NCI-H1436 (cell line): ENCODE measurements at regions not wholly inside any gene's neighbourhood (a gene's known extent, or its start where the extent isn't known, plus 50 kb on each side); places are given as distances from the start of the nearest gene placed in this dataset.
"Not testable (repeated sequence)": the region's sequence is repeated elsewhere in the genome, so short reads cannot be mapped to it uniquely, and the experiment has no call there.

Experiments used
- DNase-seq: peaks from one replicate; lab custom pipeline; 2025; lab: John Stamatoyannopoulos, UW

- no peak for DNase-seq
These were observed 192.9 kb upstream of the TBL1X start for GRCh38 chrX:9271789-9272525.

GRCh38 chrX:9273744-9274143 lies 191.1 kb upstream of the TBL1X start:
- no peak for DNase-seq

GRCh38 chrX:9278475-9279233 lies 186.2 kb upstream of the TBL1X start:
- DNase-seq = no peak

DNA sequence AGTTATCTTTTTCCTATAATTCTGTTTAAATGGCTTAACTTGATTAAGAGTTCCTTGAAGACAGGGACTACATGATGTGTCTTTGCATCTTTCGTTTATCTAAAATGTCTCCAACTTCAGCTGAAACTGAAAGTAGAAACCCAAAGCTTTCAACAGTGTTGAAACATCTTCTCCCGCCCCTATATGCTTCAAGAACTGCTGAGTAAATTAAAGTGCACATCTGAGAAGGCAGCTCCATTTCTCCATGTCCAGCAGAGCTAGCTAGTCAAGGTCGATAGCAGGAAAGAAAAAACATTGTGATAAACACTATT lies 185.7 kb upstream of the TBL1X start:
- no peak for DNase-seq

DNA sequence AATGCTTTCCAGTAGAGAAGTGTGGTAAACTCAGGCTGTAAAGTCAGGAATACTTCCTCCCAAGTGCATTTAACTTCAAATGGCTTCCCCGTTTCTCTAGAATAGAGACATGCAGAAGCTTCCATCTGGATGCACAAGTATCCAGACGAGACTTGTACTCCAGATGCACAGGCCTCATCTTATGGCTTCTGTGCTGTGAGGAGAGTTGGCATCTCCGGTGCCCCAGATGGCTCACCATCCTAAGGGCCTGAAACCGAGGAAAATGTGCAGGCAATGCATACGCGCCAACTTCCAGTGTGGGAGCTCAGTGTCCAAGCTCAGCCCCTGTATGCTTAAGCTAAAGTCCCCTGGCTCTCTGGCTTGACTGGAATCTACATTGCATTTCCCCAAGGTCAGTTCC lies 184.0 kb upstream of the TBL1X start:
- DNase-seq = no peak

DNA sequence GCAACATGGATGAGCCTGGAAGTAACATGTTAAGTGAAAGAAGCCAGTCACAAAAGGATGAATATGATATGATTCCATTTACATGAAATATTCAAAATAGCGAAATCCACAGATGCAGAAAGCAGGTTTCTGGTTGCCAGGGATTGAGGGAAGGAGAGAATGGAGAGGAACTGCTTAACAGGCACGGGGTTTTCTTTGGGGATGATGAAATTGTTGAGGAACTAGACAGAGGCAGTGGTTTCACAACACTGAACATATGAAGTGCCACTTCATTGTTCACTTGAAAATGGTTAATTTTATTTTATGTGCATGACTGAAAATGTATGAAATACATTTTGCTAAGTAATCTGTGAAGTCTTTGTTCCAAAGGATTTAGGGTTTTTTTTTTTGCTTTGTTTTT lies 182.5 kb upstream of the TBL1X start:
- DNase-seq = no peak

GRCh38 chrX:9285342-9285771 lies 179.5 kb upstream of the TBL1X start:
- DNase-seq = no peak

- no peak for DNase-seq
These were observed 178.6 kb upstream of the TBL1X start for GRCh38 chrX:9286234-9286633.

- peak; percentile 54 for DNase-seq
These were observed 173.2 kb upstream of the TBL1X start for GRCh38 chrX:9291629-9292028.

- no peak for DNase-seq
These were observed 171.8 kb upstream of the TBL1X start for GRCh38 chrX:9293051-9293496.

- no peak for DNase-seq
These were observed 171.0 kb upstream of the TBL1X start for GRCh38 chrX:9293903-9294302.

DNA sequence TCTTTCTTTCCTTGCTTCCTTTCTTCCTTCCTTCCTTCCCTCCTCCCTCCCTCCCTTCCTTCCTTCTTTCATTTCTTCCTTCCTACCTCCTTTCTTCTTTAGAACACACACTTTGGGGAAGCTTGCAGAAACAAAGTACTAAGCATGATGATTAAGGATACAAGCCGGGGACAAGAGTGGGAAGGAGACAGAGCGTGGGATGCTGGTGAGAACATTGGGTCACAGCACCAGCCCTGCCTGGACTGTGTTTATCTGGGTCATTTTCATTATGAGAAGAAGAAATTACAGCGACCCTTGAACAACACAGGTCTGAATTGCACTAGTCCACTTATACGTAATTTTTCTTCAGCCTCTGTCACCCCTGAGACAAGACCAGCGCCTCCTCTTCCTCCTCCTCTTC lies 169.3 kb upstream of the TBL1X start:
- DNase-seq = no peak

DNA sequence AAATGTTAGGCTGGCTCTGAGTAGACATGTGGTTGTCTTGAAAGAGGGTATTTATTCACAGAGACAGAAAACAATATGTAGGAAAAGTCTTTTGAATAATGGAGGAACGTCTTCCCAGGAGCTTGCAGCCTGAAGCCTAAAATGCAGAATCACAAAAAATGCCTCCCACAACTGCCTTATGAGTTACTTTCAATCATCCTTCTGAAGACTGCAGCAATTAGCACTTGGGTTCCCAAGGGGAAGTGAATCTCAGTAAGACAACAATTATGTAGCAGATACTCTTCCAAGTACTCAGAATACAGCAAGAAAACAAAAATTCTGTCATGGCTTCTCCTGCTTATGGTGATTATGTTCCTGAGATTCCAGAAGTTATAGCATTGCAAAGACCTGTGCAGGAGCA lies 166.6 kb upstream of the TBL1X start:
- DNase-seq = no peak

- DNase-seq = not testable (repeated sequence)
These were observed 165.2 kb upstream of the TBL1X start for GRCh38 chrX:9299681-9300080.

- DNase-seq = no peak
These were observed 163.0 kb upstream of the TBL1X start for GRCh38 chrX:9301836-9302235.

GRCh38 chrX:9302381-9302780 lies 162.5 kb upstream of the TBL1X start:
- no peak for DNase-seq

- no peak for DNase-seq
These were observed 156.4 kb upstream of the TBL1X start for GRCh38 chrX:9308426-9308825.

GRCh38 chrX:9310616-9311015 lies 154.2 kb upstream of the TBL1X start:
- no peak for DNase-seq

DNA sequence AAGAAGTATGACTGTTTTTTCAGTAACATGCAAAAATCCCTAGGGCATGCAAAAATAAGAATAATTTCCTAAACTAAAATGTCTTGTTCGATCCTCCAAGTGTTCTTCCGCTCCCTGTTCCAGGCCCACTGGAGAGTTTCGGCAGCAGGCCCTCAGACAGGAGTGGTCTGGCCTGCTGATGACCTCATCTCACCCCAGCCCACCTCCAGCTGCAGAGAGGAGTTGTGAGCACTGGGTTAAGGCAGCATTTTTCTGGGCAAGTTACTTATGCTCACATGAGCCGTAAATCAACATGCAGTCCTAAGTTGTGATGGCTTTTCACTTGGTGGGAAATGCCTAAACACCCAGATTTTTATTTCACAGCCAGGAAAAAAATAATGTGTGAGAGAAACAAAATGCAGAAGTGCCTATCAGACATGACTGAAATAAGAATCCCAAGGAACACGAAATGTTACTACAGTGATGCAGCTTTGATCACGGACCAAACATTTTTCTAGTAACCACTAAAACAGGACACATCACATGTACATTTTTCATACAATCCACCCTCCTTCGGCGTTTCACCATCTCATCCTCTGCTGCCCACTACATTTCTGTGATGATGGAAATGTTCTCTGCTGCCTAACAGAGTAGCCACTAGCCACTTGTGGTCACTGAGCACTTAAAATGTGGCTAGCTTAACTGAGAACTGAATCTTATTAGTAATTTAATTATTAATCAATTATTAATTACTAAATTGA lies 153.3 kb upstream of the TBL1X start:
- DNase-seq = no peak

GRCh38 chrX:9312922-9313867 lies 151.7 kb upstream of the TBL1X start:
- peak; percentile 4 for DNase-seq

DNA sequence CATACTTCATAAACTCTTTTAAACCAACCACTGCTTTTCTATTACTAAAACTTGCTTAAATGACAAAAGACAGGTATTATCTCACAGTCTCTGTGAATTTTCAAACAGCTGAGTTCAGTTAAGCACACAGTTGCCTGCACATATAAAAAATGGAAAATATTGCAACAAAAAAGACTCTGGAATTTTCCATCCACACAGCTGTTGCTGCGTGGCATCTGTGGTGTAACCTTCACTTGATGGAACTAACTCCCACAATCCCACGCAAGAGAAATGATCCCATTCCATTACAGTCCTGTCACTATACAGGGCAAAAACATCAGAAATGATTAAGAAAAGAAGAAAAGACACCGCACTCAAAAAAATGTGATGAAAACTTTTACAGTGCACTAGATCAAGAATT lies 149.8 kb upstream of the TBL1X start:
- no peak for DNase-seq

DNA sequence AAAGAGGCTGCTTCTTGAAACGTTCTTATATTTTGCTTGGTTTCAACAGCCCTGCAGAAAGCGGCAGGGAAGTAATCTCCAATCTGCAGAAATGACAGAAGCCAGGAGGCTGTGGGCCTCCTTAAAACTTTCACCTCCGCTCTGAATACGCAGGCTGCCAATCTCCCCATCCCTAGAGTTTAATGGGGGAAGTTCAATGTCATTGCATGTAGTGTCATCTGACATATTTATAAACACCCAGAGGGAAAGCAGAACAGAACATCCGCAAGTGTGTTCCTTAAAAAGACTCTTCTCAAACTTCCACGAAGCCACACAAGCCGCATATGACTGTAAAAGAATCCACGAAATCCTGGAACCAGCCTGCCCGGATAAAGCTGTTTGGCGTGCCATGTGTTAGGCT lies 148.8 kb upstream of the TBL1X start:
- DNase-seq = no peak
